ENCODE measurements at regions not wholly inside any gene's neighbourhood (a gene's known extent, or its start where the extent isn't known, plus 50 kb on each side); places are given as distances from the start of the nearest gene placed in this dataset.

- intact Hi-C loops (cut with DNase I, micrococcal nuclease) = no loop called here
- H3K27ac Mint-ChIP-seq = no peak overlapping the region
- no peaks in the 10 kb centered on the region for H3K9me3 ChIP-seq (ENCODE audit: control insufficient read depth in 1 of 2, insufficient read depth in 1 of 2, low read length in 2 of 2)
These were observed 66.2 kb upstream of the PHACTR2 start for GRCh38 chr6:143611580-143611979.

GRCh38 chr6:143609972-143610371 lies 67.8 kb upstream of the PHACTR2 start:
- no peak overlapping the region for H3K4me3 Mint-ChIP-seq
- ATAC-seq (ENCODE audit: poor library complexity) (no peak), DNase-seq (no peak)
- H3K9me3 ChIP-seq (ENCODE audit: control insufficient read depth in 1 of 2, insufficient read depth in 1 of 2, low read length in 2 of 2) = no peaks in the 10 kb centered on the region
- no peak for TF ChIP-seq CTCF (IDR thresholded peaks at IDR 0.05)
- no peaks in the 10 kb centered on the region for H3K27me3 ChIP-seq (ENCODE audit: control insufficient read depth in 1 of 2, insufficient read depth in 2 of 2, low read length in 2 of 2)
- POLR2A ChIA-PET = no interaction called here
- H3K9me3 Mint-ChIP-seq = no peaks in the 10 kb centered on the region
- H3K27ac ChIP-seq (ENCODE audit: low read depth in 1 of 2, low read length in 2 of 2) = no peak overlapping the region
- CTCF ChIA-PET = interaction anchor here (1.4 kb wide), 1 partner anchor 404 kb away, joined by 3 read pairs; no protein-coding TSS in a partner anchor
- intact Hi-C loops (cut with DNase I, micrococcal nuclease) = no loop called here
- peaks cover 28% of the 10 kb centered on the region for H3K4me1 Mint-ChIP-seq (ENCODE audit: low read depth)
- H3K27me3 Mint-ChIP-seq = no peaks in the 10 kb centered on the region
- no peaks in the 10 kb centered on the region for H3K36me3 Mint-ChIP-seq (ENCODE audit: low read depth)
- H3K27ac Mint-ChIP-seq = no peak overlapping the region
- no peaks in the 10 kb centered on the region for H3K36me3 ChIP-seq (ENCODE audit: insufficient read depth, low read length)
- H3K4me1 ChIP-seq (ENCODE audit: insufficient read depth, low read length) = peaks cover 4% of the 10 kb centered on the region
- no peak overlapping the region for H3K4me3 ChIP-seq (ENCODE audit: low read length)

More at GRCh38 chr6:143611580-143611979, 66.2 kb upstream of the PHACTR2 start:
- no peaks in the 10 kb centered on the region for H3K36me3 ChIP-seq (ENCODE audit: insufficient read depth, low read length)
- Mint-ChIP-seq H3K36me3 (ENCODE audit: low read depth) (no peaks in the 10 kb centered on the region), H3K4me3 (no peak overlapping the region), H3K9me3 (no peaks in the 10 kb centered on the region), H3K27me3 (no peaks in the 10 kb centered on the region), H3K4me1 (ENCODE audit: low read depth) (peaks cover 30% of the 10 kb centered on the region)
- ChIA-PET POLR2A (no interaction called here), CTCF (interaction anchor here (1.4 kb wide), 1 partner anchor 402 kb away, joined by 3 read pairs; no protein-coding TSS in a partner anchor)
- ATAC-seq (ENCODE audit: poor library complexity) (no peak), DNase-seq (no peak)
- H3K4me3 ChIP-seq (ENCODE audit: low read length) = no peak overlapping the region
- H3K27ac ChIP-seq (ENCODE audit: low read depth in 1 of 2, low read length in 2 of 2) = no peak overlapping the region
- H3K4me1 ChIP-seq (ENCODE audit: insufficient read depth, low read length) = peaks cover 4% of the 10 kb centered on the region
- H3K27me3 ChIP-seq (ENCODE audit: control insufficient read depth in 1 of 2, insufficient read depth in 2 of 2, low read length in 2 of 2) = no peaks in the 10 kb centered on the region
- TF ChIP-seq CTCF (IDR thresholded peaks at IDR 0.05) = no peak

- Mint-ChIP-seq H3K4me1 (ENCODE audit: low read depth) (peaks cover 23% of the 10 kb centered on the region), H3K27me3 (no peaks in the 10 kb centered on the region), H3K9me3 (no peaks in the 10 kb centered on the region), H3K36me3 (ENCODE audit: low read depth) (no peaks in the 10 kb centered on the region), H3K4me3 (no peak overlapping the region), H3K27ac (no peak overlapping the region)
- intact Hi-C loops (cut with DNase I, micrococcal nuclease) = no loop called here
- no peak for TF ChIP-seq CTCF (IDR thresholded peaks at IDR 0.05)
- H3K4me3 ChIP-seq (ENCODE audit: low read length) = no peak overlapping the region
- H3K27ac ChIP-seq (ENCODE audit: low read depth in 1 of 2, low read length in 2 of 2) = no peak overlapping the region
- ChIA-PET POLR2A (no interaction called here), CTCF (no interaction called here)
- no peaks in the 10 kb centered on the region for H3K9me3 ChIP-seq (ENCODE audit: control insufficient read depth in 1 of 2, insufficient read depth in 1 of 2, low read length in 2 of 2)
- H3K36me3 ChIP-seq (ENCODE audit: insufficient read depth, low read length) = no peaks in the 10 kb centered on the region
- peaks cover 4% of the 10 kb centered on the region for H3K4me1 ChIP-seq (ENCODE audit: insufficient read depth, low read length)
- H3K27me3 ChIP-seq (ENCODE audit: control insufficient read depth in 1 of 2, insufficient read depth in 2 of 2, low read length in 2 of 2) = no peaks in the 10 kb centered on the region
- no peak for DNase-seq
- ATAC-seq (ENCODE audit: poor library complexity) = no peak
These were observed 68.3 kb upstream of the PHACTR2 start for GRCh38 chr6:143609501-143609900.
